Heart left ventricle (tissue), 16 donors: ENCODE measurements at regions not wholly inside any gene's neighbourhood (a gene's known extent, or its start where the extent isn't known, plus 50 kb on each side); places are given as distances from the start of the nearest gene placed in this dataset.

Source experiments
- ATAC-seq, 4 donors: fragments of 200-7000 bp; cut with Tn5 transposase; one replicate each; pipeline ENCODE4 v1.9.1; 2020 to 2022; ENCODE audit warnings: moderate library complexity in 4 of 4, mild to moderate bottlenecking in 3 of 4, moderate number of reproducible peaks in 1 of 4
- DNase-seq, 5 donors: peaks; one replicate each; pipeline ENCODE4 v3.0.0-alpha.2; 2020
- H3K27ac ChIP-seq, 12 donors: fragments of 200-600 bp; sonication (generic) in 4 of 12; one replicate each; pipeline versions ENCODE4 v1.5.0 to v1.8.0; 2016 to 2022; ENCODE audit warnings: mild to moderate bottlenecking in 2 of 12
- H3K27me3 ChIP-seq, 9 donors: fragments of 200-600 bp; sonication (generic) in 2 of 9; one replicate each; pipeline versions ENCODE4 v1.5.1 to v1.8.0; 2016 to 2022; ENCODE audit warnings: mild to moderate bottlenecking in 3 of 9
- H3K36me3 ChIP-seq, 9 donors: fragments of 200-600 bp; sonication (generic) in 2 of 9; one replicate each; pipeline versions ENCODE4 v1.5.0 to v1.8.0; 2018 to 2022; ENCODE audit warnings: mild to moderate bottlenecking in 2 of 9
- H3K4me1 ChIP-seq, 12 donors: fragments of 200-600 bp; sonication (generic) in 4 of 12; one replicate each; pipeline versions ENCODE4 v1.5.0 to v1.8.0; 2016 to 2022; ENCODE audit warnings: mild to moderate bottlenecking in 3 of 12
- H3K4me3 ChIP-seq, 12 donors: fragments of 200-600 bp; sonication (generic) in 4 of 12; one replicate each; pipeline versions ENCODE4 v1.5.0 to v1.8.0; 2017 to 2022; ENCODE audit warnings: mild to moderate bottlenecking in 9 of 12, moderate library complexity in 4 of 12
- H3K9me3 ChIP-seq, 12 donors: fragments of 200-600 bp; sonication (generic) in 4 of 12; one replicate each; pipeline versions ENCODE4 v1.5.0 to v1.8.0; 2016 to 2022; ENCODE audit warnings: mild to moderate bottlenecking in 1 of 12
- POLR2A ChIP-seq, 2 donors: fragments of 450-650 bp; IDR thresholded peaks; one replicate each; pipeline ENCODE4 v1.6.1; 2017; ENCODE audit warnings: antibody characterized with exemption in 2 of 2, mild to moderate bottlenecking in 2 of 2, moderate library complexity in 2 of 2
- WGBS, 4 donors: extraction: QIAGEN DNeasy Blood & Tissue Kit in 2 of 4; methylation state at CpG; one replicate each; pipeline versions ENCODE4 v1.1.5 to v1.1.7; 2013 to 2018; 5-methylcytosine and 5-hydroxymethylcytosine counted together
- intact Hi-C, 10 donors: fragments of 100-400 bp; cut with DNase I; formaldehyde crosslinking; loops; one replicate each; pipeline versions ENCODE4 v1.11.1 to v1.14.2; 2022
- TF ChIP-seq, protein P1 (sequence below), 12 donors: fragments of 200-600 bp; sonication (generic) in 4 of 12; IDR thresholded peaks; one replicate each; pipeline versions ENCODE4 v1.5.0 to v1.8.0; 2018 to 2022; ENCODE audit warnings: antibody characterized with exemption in 12 of 12, mild to moderate bottlenecking in 5 of 12
- donor health status: ischemic (EF 13 %, LVEDD 7.1; RV severe dilation, severe dysfunction).
- donor health status: healthy with polysubstance abuse.
- donor health status: DM: no; HTN: yes; CAD: no.
- donor health status: DM: no; HTN: no; CAD: no.
- donor health status: ischemic (EF 25% LVEDD 6.9; RV normal size, moderate dysfunction).
- donor health status: ischemic (EF 25% LVEDD 5.7; RV mildly dilated, moderate dysfunction).
- donor health status: healthy.
- donor health status: DM: yes; HTN: yes; CAD: no.
- donor health status: ischemic (EF 35%, LVEDD 5.7; RV mildly dilated, moderate dysfunction).
- donor health status: nonischemic (EF 11% LVEDD 7.7; RV severe dilation, severe dysfunction).
- donor health status: DM: yes; HTN: yes; CAD: no.
- donor health status: PGD.
- donor health status: ischemic (EF 29% LVEDD 5.4; RV normal size, mild dysfunction).
- donor health status: nonischemic (EF 23%, LVEDD 6.1; RV moderate dilation, normal function).

DNA sequence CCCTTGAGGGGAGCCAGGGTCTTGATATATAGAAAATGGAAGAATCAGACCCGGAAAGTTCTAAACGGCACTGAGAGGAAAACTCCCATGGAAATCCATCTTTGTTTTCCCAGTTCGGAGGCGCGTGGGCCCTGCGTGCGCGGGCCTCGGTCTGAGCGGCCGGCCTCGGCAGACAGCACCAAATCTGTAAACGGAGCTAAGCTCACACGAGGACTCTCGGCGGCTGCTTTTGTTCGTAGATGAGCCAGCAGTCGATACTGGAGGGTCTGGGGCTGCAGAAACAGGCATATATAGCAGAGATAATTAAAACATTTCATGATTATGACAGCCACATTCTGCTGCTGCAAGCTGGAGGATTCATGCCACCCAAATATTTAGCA, 68.5 kb upstream of the PPARA start:
- peak overlapping the region; percentile 97 to 100 (median 98) for H3K27ac ChIP-seq
- ATAC-seq = no peak
- WGBS, 4 donors = 25 to 51% (median 32%) methylated on average over 18 of the region's 18 CpGs
- DNase-seq = peak in 3 of 5 donors; percentile 33 to 55 (median 38)
- H3K9me3 ChIP-seq = no peaks in the 10 kb centered on the region
- peaks cover 34 to 100% (median 88%) of the 10 kb centered on the region in 12 donors for H3K4me1 ChIP-seq
- peaks cover 0 to 45% (median 14%) of the 10 kb centered on the region in 9 donors for H3K36me3 ChIP-seq
- TF ChIP-seq, protein P1, sequence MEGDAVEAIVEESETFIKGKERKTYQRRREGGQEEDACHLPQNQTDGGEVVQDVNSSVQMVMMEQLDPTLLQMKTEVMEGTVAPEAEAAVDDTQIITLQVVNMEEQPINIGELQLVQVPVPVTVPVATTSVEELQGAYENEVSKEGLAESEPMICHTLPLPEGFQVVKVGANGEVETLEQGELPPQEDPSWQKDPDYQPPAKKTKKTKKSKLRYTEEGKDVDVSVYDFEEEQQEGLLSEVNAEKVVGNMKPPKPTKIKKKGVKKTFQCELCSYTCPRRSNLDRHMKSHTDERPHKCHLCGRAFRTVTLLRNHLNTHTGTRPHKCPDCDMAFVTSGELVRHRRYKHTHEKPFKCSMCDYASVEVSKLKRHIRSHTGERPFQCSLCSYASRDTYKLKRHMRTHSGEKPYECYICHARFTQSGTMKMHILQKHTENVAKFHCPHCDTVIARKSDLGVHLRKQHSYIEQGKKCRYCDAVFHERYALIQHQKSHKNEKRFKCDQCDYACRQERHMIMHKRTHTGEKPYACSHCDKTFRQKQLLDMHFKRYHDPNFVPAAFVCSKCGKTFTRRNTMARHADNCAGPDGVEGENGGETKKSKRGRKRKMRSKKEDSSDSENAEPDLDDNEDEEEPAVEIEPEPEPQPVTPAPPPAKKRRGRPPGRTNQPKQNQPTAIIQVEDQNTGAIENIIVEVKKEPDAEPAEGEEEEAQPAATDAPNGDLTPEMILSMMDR (IDR thresholded peaks at IDR 0.05) = no peak
- no peak for TF ChIP-seq POLR2A (IDR thresholded peaks at IDR 0.05)
- H3K27me3 ChIP-seq = no peaks in the 10 kb centered on the region
- H3K4me3 ChIP-seq = peak overlapping the region; percentile 2 to 97 (median 89)
- intact Hi-C loops = no loop called here

DNA sequence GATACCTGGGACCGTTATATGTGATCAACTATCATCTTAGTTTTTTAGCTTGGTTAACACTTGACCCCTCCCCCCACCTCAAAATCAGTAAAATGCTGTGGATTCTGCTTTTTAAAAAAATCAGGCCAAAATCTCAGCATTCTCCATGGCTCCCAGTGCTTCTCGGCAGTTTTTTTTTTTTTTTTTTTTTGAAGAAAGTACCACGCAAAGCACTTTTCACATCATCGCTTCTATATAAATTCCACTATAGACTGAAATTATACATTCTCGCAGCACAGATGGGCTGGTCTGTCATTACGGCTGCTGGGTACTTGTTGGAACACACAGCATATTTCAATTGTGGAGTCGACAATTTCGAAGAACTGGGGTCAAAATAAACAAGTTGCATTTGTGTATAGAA, 67.7 kb upstream of the PPARA start:
- Histone ChIP-seq H3K27ac (peak overlapping the region in 11 of 12 donors; percentile 97 to 100 (median 98)), H3K4me3 (peak overlapping the region in 9 of 12 donors; percentile 71 to 97 (median 90)), H3K36me3 (peaks cover 0 to 53% (median 21%) of the 10 kb centered on the region in 9 donors), H3K9me3 (no peaks in the 10 kb centered on the region), H3K4me1 (peaks cover 41 to 100% (median 88%) of the 10 kb centered on the region in 12 donors), H3K27me3 (no peaks in the 10 kb centered on the region)
- DNase-seq (no peak), ATAC-seq (no peak)
- WGBS, 4 donors = 50 to 64% (median 51%) methylated on average over 8 of the region's 8 CpGs
- intact Hi-C loops = no loop called here
- no peak for TF ChIP-seq POLR2A (IDR thresholded peaks at IDR 0.05)
- TF ChIP-seq, protein P1 (IDR thresholded peaks at IDR 0.05) = no peak

DNA sequence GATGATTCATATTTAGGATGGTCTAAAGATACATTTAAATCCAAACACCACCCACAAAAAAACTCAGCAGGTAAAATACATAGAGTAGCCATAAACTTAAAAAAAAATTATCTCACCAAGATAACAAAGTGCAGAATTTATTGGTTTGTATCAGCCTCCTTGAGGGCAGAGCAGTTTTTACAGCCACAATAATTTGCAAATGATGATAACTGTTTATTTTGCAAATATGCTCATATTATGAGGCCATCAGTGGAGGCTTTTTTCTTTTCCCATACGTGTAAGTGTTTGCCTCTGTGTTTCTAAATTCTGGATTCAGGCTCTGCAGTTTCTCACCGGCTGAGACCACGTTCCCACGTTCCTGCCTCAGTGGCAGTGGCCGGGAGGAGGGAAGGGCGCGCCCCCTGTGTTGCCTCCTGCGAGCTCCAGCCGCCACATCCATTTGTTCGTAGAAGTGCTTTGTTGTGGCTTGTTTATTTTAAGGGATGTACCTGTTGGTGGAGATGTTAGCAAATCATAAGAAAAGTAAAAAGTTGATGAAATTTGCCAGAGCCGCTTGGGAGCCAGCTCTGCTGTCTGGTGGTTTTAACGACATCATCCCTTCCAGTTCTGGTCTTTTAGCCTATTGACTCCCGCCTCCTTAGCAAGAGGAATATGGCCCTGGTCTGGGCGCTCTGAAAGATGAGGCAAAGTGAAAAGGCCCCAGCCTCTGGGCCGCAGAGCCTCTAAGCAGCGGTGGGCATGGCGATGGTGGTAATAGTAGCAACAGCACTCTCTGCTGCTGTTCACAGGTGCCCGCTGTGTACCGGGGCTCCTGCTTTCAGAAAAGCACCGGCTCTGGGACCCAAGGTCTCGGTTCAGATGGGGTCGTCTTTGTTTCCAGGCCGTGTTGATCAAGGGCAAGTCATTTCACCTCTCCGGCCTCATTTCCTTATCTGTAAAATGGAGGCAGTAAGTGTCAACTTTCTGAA, 66.7 kb upstream of the PPARA start:
- Histone ChIP-seq H3K4me3 (peak overlapping the region in 9 of 12 donors; percentile 4 to 97 (median 71)), H3K27me3 (no peaks in the 10 kb centered on the region), H3K4me1 (peaks cover 42 to 100% (median 88%) of the 10 kb centered on the region in 12 donors), H3K27ac (peak overlapping the region; percentile 27 to 100 (median 98)), H3K36me3 (peaks cover 0 to 56% (median 23%) of the 10 kb centered on the region in 9 donors), H3K9me3 (no peaks in the 10 kb centered on the region)
- intact Hi-C loops = no loop called here
- 51 to 70% (median 56%) methylated on average over 24 of the region's 24 CpGs for WGBS, 4 donors
- DNase-seq = peak in 3 of 5 donors; percentile 27 to 41 (median 29)
- TF ChIP-seq, protein P1 (IDR thresholded peaks at IDR 0.05) = no peak
- no peak for TF ChIP-seq POLR2A (IDR thresholded peaks at IDR 0.05)
- no peak for ATAC-seq

DNA sequence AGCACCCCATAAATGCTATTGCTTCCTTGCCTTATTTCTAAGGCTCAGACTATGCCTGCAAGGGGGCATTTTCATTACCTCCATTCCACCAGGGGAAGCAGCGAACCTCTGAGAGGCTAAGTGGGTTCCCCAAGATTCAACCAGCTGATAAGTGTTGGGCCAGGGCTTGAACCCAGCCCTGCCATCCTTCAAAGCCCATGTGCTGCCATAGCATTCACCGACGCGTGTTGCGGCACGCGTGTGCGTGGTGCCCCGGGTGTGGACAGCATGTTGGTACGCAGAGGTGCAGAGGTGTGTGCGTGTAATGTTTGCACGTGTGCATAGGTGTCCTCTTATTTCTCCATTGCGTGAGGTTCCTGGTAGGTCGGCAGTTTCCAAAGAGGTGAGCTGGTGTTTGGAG, 66.0 kb upstream of the PPARA start:
- Histone ChIP-seq H3K9me3 (no peaks in the 10 kb centered on the region), H3K27me3 (no peaks in the 10 kb centered on the region), H3K27ac (peak overlapping the region; percentile 83 to 100 (median 98)), H3K4me3 (peak overlapping the region in 10 of 12 donors; percentile 14 to 97 (median 40)), H3K36me3 (peaks cover 0 to 60% (median 27%) of the 10 kb centered on the region in 9 donors), H3K4me1 (peaks cover 44 to 100% (median 88%) of the 10 kb centered on the region in 12 donors)
- DNase-seq (peak in 3 of 5 donors; percentile 21 to 38 (median 28)), ATAC-seq (no peak)
- 67 to 83% (median 74%) methylated on average over 14 of the region's 14 CpGs for WGBS, 4 donors
- intact Hi-C loops = no loop called here
- TF ChIP-seq POLR2A (IDR thresholded peaks at IDR 0.05) = no peak
- TF ChIP-seq, protein P1 (IDR thresholded peaks at IDR 0.05) = no peak
